ENCODE measurements at regions not wholly inside any gene's neighbourhood (a gene's known extent, or its start where the extent isn't known, plus 50 kb on each side); places are given as distances from the start of the nearest gene placed in this dataset.

GRCh38 chr6:1029141-1029540 is 282.8 kb upstream of the FOXQ1 start:
- TF ChIP-seq, protein P1, sequence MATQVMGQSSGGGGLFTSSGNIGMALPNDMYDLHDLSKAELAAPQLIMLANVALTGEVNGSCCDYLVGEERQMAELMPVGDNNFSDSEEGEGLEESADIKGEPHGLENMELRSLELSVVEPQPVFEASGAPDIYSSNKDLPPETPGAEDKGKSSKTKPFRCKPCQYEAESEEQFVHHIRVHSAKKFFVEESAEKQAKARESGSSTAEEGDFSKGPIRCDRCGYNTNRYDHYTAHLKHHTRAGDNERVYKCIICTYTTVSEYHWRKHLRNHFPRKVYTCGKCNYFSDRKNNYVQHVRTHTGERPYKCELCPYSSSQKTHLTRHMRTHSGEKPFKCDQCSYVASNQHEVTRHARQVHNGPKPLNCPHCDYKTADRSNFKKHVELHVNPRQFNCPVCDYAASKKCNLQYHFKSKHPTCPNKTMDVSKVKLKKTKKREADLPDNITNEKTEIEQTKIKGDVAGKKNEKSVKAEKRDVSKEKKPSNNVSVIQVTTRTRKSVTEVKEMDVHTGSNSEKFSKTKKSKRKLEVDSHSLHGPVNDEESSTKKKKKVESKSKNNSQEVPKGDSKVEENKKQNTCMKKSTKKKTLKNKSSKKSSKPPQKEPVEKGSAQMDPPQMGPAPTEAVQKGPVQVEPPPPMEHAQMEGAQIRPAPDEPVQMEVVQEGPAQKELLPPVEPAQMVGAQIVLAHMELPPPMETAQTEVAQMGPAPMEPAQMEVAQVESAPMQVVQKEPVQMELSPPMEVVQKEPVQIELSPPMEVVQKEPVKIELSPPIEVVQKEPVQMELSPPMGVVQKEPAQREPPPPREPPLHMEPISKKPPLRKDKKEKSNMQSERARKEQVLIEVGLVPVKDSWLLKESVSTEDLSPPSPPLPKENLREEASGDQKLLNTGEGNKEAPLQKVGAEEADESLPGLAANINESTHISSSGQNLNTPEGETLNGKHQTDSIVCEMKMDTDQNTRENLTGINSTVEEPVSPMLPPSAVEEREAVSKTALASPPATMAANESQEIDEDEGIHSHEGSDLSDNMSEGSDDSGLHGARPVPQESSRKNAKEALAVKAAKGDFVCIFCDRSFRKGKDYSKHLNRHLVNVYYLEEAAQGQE (IDR thresholded peaks at IDR 0.05; ENCODE audit: insufficient read depth in 1 of 2, low read depth in 2 of 2, low read length in 2 of 2) = no peak
- TF ChIP-seq POLR2AphosphoS5 (IDR thresholded peaks at IDR 0.05; ENCODE audit: low read depth, low read length) = no peak
